Left ventricle myocardium inferior (tissue), 1 donor: ENCODE measurements at regions not wholly inside any gene's neighbourhood (a gene's known extent, or its start where the extent isn't known, plus 50 kb on each side); places are given as distances from the start of the nearest gene placed in this dataset.

Experiments used
- DNase-seq: peaks from one replicate; pipeline ENCODE4 v3.0.0-alpha.2; 2020
- H3K27ac ChIP-seq: fragments of 200-600 bp; replicated peaks from 2 replicates; pipeline ENCODE4 v1.8.0; 2021
- H3K27me3 ChIP-seq: fragments of 200-600 bp; 2 replicates; pipeline ENCODE4 v1.8.0; 2021; ENCODE audit warnings: low read depth
- H3K36me3 ChIP-seq: fragments of 200-600 bp; 2 replicates; pipeline ENCODE4 v1.8.0; 2021
- H3K4me1 ChIP-seq: fragments of 200-600 bp; 2 replicates; pipeline ENCODE4 v1.8.0; 2021
- H3K4me3 ChIP-seq: fragments of 200-600 bp; 2 replicates; pipeline ENCODE4 v1.8.0; 2021; ENCODE audit warnings: mild to moderate bottlenecking, moderate library complexity
- H3K9me3 ChIP-seq: fragments of 200-600 bp; replicated peaks from 2 replicates; pipeline ENCODE4 v1.8.0; 2021
- CTCF ChIP-seq: fragments of 200-600 bp; IDR thresholded peaks from 2 replicates; pipeline ENCODE4 v1.8.0; 2021; ENCODE audit warnings: antibody characterized with exemption, mild to moderate bottlenecking, borderline replicate concordance
- intact Hi-C: fragments of 100-400 bp; cut with micrococcal nuclease; formaldehyde crosslinking; loops from one replicate; pipeline ENCODE4 v1.11.0; 2022
- donor health status: DM: no; HTN: yes; CAD: no; lungs with severe emphysema.

GRCh38 chr4:8791609-8792008 is 80.0 kb downstream of the HMX1 start:
- no peak for TF ChIP-seq CTCF
- H3K27ac ChIP-seq = no peak overlapping the region
- H3K4me3 ChIP-seq = no peak overlapping the region
- no peaks in the 10 kb centered on the region for H3K9me3 ChIP-seq
- intact Hi-C loops = no loop called here
- no peak for DNase-seq
- no peaks in the 10 kb centered on the region for H3K4me1 ChIP-seq
- H3K27me3 ChIP-seq = peaks cover 66% of the 10 kb centered on the region
- no peaks in the 10 kb centered on the region for H3K36me3 ChIP-seq

GRCh38 chr4:8790749-8791148 is 80.9 kb downstream of the HMX1 start:
- no peaks in the 10 kb centered on the region for H3K9me3 ChIP-seq
- no peak overlapping the region for H3K27ac ChIP-seq
- peaks cover 69% of the 10 kb centered on the region for H3K27me3 ChIP-seq
- H3K36me3 ChIP-seq = no peaks in the 10 kb centered on the region
- TF ChIP-seq CTCF = no peak
- DNase-seq = no peak
- intact Hi-C loops = no loop called here
- H3K4me3 ChIP-seq = no peak overlapping the region
- no peaks in the 10 kb centered on the region for H3K4me1 ChIP-seq

GRCh38 chr4:8788174-8788573 is 83.5 kb downstream of the HMX1 start:
- TF ChIP-seq CTCF = no peak
- H3K36me3 ChIP-seq = no peaks in the 10 kb centered on the region
- no peaks in the 10 kb centered on the region for H3K4me1 ChIP-seq
- intact Hi-C loops = no loop called here
- H3K4me3 ChIP-seq = no peak overlapping the region
- DNase-seq = no peak
- H3K9me3 ChIP-seq = no peaks in the 10 kb centered on the region
- H3K27me3 ChIP-seq = peaks cover 69% of the 10 kb centered on the region
- H3K27ac ChIP-seq = no peak overlapping the region

- no peaks in the 10 kb centered on the region for H3K4me1 ChIP-seq
- no peaks in the 10 kb centered on the region for H3K9me3 ChIP-seq
- TF ChIP-seq CTCF = no peak
- H3K36me3 ChIP-seq = no peaks in the 10 kb centered on the region
- no peak for DNase-seq
- H3K4me3 ChIP-seq = no peak overlapping the region
- no peak overlapping the region for H3K27ac ChIP-seq
- peaks cover 86% of the 10 kb centered on the region for H3K27me3 ChIP-seq
- intact Hi-C loops = no loop called here
Measured at GRCh38 chr4:8786166-8786565, 85.5 kb downstream of the HMX1 start.

- H3K27ac ChIP-seq = no peak overlapping the region
- peaks cover 91% of the 10 kb centered on the region for H3K27me3 ChIP-seq
Measured at GRCh38 chr4:8785656-8786142, 85.9 kb downstream of the HMX1 start.

More at GRCh38 chr4:8785656-8786142, 85.9 kb downstream of the HMX1 start:
- Histone ChIP-seq H3K4me1 (no peaks in the 10 kb centered on the region), H3K4me3 (no peak overlapping the region), H3K36me3 (no peaks in the 10 kb centered on the region), H3K9me3 (no peaks in the 10 kb centered on the region)
- TF ChIP-seq CTCF = no peak
- intact Hi-C loops = no loop called here
- DNase-seq = no peak
